CD4-positive, alpha-beta T cell (primary cell): ENCODE measurements at regions not wholly inside any gene's neighbourhood (a gene's known extent, or its start where the extent isn't known, plus 50 kb on each side); places are given as distances from the start of the nearest gene placed in this dataset.

ENCODE experiments used
- ATAC-seq: fragments of 200-7000 bp; cut with Tn5 transposase; one replicate; pipeline ENCODE4 v1.10.0; 2022; ENCODE audit warnings: mild to moderate bottlenecking; ENCODE audit not compliant: poor library complexity
- CTCF ChIA-PET: fragments of 350-600 bp; sonication (Branson Sonifier 250); formaldehyde crosslinking; loops from one replicate; lab custom pipeline; 2021; ENCODE audit warnings: antibody characterized with exemption, inconsistent platforms; lab: Charles Lee
- POLR2A ChIA-PET: fragments of 350-600 bp; sonication (Branson Sonifier 250); formaldehyde crosslinking; loops from one replicate; lab custom pipeline; 2021; ENCODE audit warnings: antibody characterized with exemption, inconsistent platforms; lab: Charles Lee
- DNase-seq, 14 experiments: peaks; one replicate each; pipeline ENCODE4 v3.0.0-alpha.2; 2013 to 2020; ENCODE audit warnings: mixed read lengths in 2 of 14
- H3K27ac ChIP-seq, 2 donors: one replicate each; pipeline versions ENCODE4 v1.5.1 to v1.7.0; 2013; ENCODE audit warnings: low read length in 2 of 2, low read depth in 1 of 2, mild to moderate bottlenecking in 1 of 2
- H3K27me3 ChIP-seq, 2 experiments: 1 replicate in 1 of 2; 2 replicates in 1 of 2; pipeline versions ENCODE4 v1.6.1 to v1.7.0; 2013; ENCODE audit warnings: low read length in 2 of 2, control low read depth in 1 of 2, mild to moderate bottlenecking in 1 of 2, moderate library complexity in 1 of 2; ENCODE audit not compliant: insufficient read depth in 2 of 2, control insufficient read depth in 1 of 2
- H3K36me3 ChIP-seq: one replicate; pipeline ENCODE4 v1.6.1; 2013; ENCODE audit warnings: low read length, control low read depth; ENCODE audit not compliant: insufficient read depth
- H3K4me1 ChIP-seq: one replicate; pipeline ENCODE4 v1.6.1; 2013; ENCODE audit warnings: low read length, control low read depth; ENCODE audit not compliant: insufficient read depth
- H3K4me3 ChIP-seq: one replicate; pipeline ENCODE4 v1.5.1; 2013; ENCODE audit warnings: mild to moderate bottlenecking, low read length, moderate library complexity
- H3K9me3 ChIP-seq, 2 experiments: 1 replicate in 1 of 2; 2 replicates in 1 of 2; pipeline versions ENCODE4 v1.6.1 to v1.7.0; 2013; ENCODE audit warnings: low read length in 2 of 2, mild to moderate bottlenecking in 2 of 2, control low read depth in 1 of 2, moderate library complexity in 1 of 2; ENCODE audit not compliant: control insufficient read depth in 1 of 2, insufficient read depth in 1 of 2
- H3K27ac Mint-ChIP-seq: one replicate; pipeline ENCODE4 v1.8.0; 2020; ENCODE audit warnings: mixed read lengths
- H3K27me3 Mint-ChIP-seq: one replicate; pipeline ENCODE4 v1.8.0; 2021; ENCODE audit warnings: mixed read lengths
- H3K36me3 Mint-ChIP-seq: one replicate; pipeline ENCODE4 v1.8.0; 2021; ENCODE audit warnings: low read depth, mixed read lengths
- H3K4me1 Mint-ChIP-seq: one replicate; pipeline ENCODE4 v1.8.0; 2021; ENCODE audit warnings: low read depth, mixed read lengths
- H3K4me3 Mint-ChIP-seq: one replicate; pipeline ENCODE4 v1.8.0; 2020; ENCODE audit warnings: mild to moderate bottlenecking, mixed read lengths
- H3K9me3 Mint-ChIP-seq: one replicate; pipeline ENCODE4 v1.8.0; 2020; ENCODE audit warnings: mixed read lengths
- intact Hi-C, 2 experiments: fragments of 100-400 bp; cut with DNase I in 1 of 2; cut with micrococcal nuclease in 1 of 2; formaldehyde crosslinking; loops; one replicate each; pipeline versions ENCODE4 v1.15.1 to v1.9.0; 2023 to 2025; cut with DNase I, micrococcal nuclease
- TF ChIP-seq, protein P1 (sequence below): fragments of 200-600 bp; IDR thresholded peaks from one replicate; pipeline ENCODE4 v1.8.0; 2022; ENCODE audit warnings: antibody characterized with exemption, mild to moderate bottlenecking

DNA sequence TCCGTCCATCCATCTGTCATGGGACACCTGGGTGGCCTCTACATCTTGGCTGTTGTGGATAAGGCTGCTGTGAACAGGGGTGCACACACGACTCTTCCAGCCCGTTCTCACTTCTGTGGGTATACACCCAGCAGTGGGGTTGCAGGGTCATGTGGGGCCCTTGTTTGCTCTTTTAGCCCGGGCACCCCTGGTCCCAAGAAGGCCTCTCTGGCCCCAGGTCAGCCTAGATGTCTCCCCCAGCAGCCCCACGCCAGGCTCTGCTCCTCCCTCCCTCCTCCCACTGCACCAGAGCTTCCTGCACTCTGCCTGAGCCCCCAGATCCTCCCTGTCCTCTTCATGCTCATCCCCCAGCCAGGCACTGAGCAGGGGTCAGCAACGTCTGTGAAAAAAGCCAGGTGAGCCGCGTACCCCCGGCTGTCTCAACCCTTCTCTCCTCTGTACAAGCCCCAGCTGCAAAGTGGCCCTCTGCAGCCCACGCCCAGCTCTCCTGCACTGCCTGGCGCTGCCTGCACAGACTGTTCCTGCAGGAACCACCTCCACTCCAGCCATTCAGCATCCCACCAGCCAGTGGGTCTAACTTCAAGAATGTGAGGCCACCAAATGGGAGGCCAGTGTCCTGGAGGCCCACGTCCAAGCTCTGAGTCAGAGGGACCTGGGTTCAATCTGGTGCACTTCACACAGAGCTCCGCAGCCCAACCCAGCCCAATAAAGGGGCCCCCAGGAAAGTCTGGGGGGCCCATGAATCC, 1508.9 kb downstream of the BRD1 start:
- no peaks in the 10 kb centered on the region for H3K36me3 Mint-ChIP-seq
- peaks cover 3% of the 10 kb centered on the region for H3K9me3 Mint-ChIP-seq
- ATAC-seq (no peak), DNase-seq (peak in 1 of 14 experiments; percentile 2)
- H3K4me3 Mint-ChIP-seq = no peak overlapping the region
- H3K9me3 ChIP-seq = peaks cover 0 to 27% of the 10 kb centered on the region in 2 experiments
- H3K36me3 ChIP-seq = no peaks in the 10 kb centered on the region
- TF ChIP-seq, protein P1, sequence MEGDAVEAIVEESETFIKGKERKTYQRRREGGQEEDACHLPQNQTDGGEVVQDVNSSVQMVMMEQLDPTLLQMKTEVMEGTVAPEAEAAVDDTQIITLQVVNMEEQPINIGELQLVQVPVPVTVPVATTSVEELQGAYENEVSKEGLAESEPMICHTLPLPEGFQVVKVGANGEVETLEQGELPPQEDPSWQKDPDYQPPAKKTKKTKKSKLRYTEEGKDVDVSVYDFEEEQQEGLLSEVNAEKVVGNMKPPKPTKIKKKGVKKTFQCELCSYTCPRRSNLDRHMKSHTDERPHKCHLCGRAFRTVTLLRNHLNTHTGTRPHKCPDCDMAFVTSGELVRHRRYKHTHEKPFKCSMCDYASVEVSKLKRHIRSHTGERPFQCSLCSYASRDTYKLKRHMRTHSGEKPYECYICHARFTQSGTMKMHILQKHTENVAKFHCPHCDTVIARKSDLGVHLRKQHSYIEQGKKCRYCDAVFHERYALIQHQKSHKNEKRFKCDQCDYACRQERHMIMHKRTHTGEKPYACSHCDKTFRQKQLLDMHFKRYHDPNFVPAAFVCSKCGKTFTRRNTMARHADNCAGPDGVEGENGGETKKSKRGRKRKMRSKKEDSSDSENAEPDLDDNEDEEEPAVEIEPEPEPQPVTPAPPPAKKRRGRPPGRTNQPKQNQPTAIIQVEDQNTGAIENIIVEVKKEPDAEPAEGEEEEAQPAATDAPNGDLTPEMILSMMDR = no peak
- no peaks in the 10 kb centered on the region for H3K27me3 ChIP-seq
- no peaks in the 10 kb centered on the region for H3K4me1 ChIP-seq
- H3K27ac Mint-ChIP-seq = no peak overlapping the region
- H3K4me1 Mint-ChIP-seq = no peaks in the 10 kb centered on the region
- H3K27me3 Mint-ChIP-seq = peaks cover 10% of the 10 kb centered on the region
- intact Hi-C loops = no loop called here
- no peak overlapping the region for H3K27ac ChIP-seq
- H3K4me3 ChIP-seq = no peak overlapping the region
- CTCF ChIA-PET = no interaction called here
- POLR2A ChIA-PET = no interaction called here

DNA sequence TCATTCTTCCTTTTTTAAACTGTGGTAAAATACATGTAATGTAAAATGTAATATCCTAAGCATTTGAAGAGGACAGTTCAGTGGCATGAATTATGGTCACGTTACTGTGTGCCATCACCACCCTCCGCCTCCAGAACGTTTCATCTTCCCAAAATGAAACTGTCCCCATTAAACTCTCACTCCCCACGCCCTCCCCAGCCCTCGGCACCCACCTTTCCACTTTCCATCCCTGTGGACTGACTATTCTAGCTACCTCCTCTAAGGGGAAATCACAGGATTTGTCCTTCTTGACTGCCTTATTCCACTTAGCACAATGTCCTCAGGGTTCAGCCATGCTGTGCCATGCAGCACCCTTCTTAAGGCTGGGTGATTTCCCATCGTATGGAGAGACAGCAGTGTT, 1509.5 kb downstream of the BRD1 start:
- Mint-ChIP-seq H3K27ac (no peak overlapping the region), H3K36me3 (no peaks in the 10 kb centered on the region), H3K4me3 (no peak overlapping the region), H3K27me3 (peaks cover 10% of the 10 kb centered on the region), H3K9me3 (peaks cover 3% of the 10 kb centered on the region), H3K4me1 (no peaks in the 10 kb centered on the region)
- TF ChIP-seq, protein P1 = no peak
- peak in 1 of 14 experiments; percentile 6 for DNase-seq
- Histone ChIP-seq H3K4me3 (no peak overlapping the region), H3K36me3 (no peaks in the 10 kb centered on the region), H3K27ac (no peak overlapping the region), H3K4me1 (no peaks in the 10 kb centered on the region), H3K9me3 (peaks cover 0 to 26% of the 10 kb centered on the region in 2 experiments), H3K27me3 (no peaks in the 10 kb centered on the region)
- POLR2A ChIA-PET = no interaction called here
- no peak for ATAC-seq
- intact Hi-C loops = no loop called here
- CTCF ChIA-PET = no interaction called here

DNA sequence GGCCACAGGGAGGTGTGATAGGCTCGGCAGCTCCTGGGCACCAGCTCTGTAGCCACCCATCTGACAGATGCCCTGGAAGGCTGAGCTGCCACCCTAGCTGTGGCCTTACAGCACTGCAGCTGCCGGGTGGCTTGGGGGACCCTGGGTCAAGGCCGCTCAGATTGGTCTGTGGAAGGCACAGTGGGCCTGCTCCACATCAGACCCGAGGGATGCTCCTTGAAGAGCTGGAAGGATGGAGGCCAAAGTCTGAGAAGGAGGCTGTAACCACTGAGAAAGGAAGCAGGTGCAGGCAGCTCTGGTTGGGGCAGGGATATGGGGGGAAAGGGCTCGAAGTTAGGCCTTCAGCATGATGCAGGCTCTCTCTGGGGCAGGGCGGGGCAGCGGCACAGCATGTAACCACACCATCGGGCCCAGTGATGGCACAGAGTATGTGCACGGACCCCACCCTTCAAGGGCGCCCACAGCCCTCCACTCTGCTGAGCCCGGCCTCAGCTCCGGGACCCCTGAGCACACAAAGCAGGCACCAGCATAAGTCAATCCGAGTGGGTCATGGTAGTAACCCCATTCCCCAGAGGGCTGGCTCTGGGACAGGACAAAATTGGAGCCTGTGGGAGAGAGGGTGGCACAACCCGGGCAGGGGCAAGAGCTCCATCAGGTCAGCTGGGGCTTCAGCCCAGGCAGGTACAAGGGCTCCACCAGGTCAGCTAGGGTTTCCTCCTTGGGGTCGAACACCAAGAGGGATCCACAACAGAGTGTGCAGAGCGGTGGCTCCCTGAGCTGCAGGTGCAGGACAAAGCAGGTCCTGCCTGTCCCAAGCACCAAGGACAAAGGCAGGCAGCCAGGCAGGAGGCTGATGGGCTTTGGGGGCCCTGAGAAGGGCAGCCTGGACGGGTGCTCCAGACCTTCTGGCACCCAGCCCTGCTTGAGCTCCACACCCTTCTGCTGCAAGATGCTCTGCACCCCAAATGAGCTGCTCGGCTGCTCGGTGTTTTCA, 1511.1 kb downstream of the BRD1 start:
- Mint-ChIP-seq H3K9me3 (peaks cover 6% of the 10 kb centered on the region), H3K4me1 (no peaks in the 10 kb centered on the region), H3K4me3 (no peak overlapping the region), H3K36me3 (no peaks in the 10 kb centered on the region), H3K27me3 (peaks cover 10% of the 10 kb centered on the region), H3K27ac (no peak overlapping the region)
- intact Hi-C loops = no loop called here
- ChIA-PET POLR2A (no interaction called here), CTCF (no interaction called here)
- Histone ChIP-seq H3K9me3 (peaks cover 5 to 36% of the 10 kb centered on the region in 2 experiments), H3K27me3 (no peaks in the 10 kb centered on the region), H3K4me1 (no peaks in the 10 kb centered on the region), H3K4me3 (no peak overlapping the region), H3K36me3 (no peaks in the 10 kb centered on the region), H3K27ac (no peak overlapping the region)
- DNase-seq = peak in 1 of 14 experiments; percentile 17
- ATAC-seq = no peak
- TF ChIP-seq, protein P1 = no peak
